Body of pancreas (tissue), 4 donors: ENCODE measurements at regions not wholly inside any gene's neighbourhood (a gene's known extent, or its start where the extent isn't known, plus 50 kb on each side); places are given as distances from the start of the nearest gene placed in this dataset.
"Not testable (repeated sequence)": the region's sequence is repeated elsewhere in the genome, so short reads cannot be mapped to it uniquely, and the experiment has no call there.

Experiments
- ATAC-seq: fragments of 150-250 bp; one replicate; pipeline ENCODE4 v1.9.1; 2016
- DNase-seq, 4 donors: peaks; one replicate each; pipeline ENCODE4 v3.0.0-alpha.2; 2019
- H3K27ac ChIP-seq, 4 donors: fragments of 200-600 bp; sonication (generic); 1 replicate in 3 of 4; 2 replicates in 1 of 4; pipeline versions ENCODE4 v1.5.1 to v1.6.1; 2016 to 2019; ENCODE audit warnings: mild to moderate bottlenecking in 1 of 4, mixed read lengths in 1 of 4, moderate library complexity in 1 of 4
- H3K27me3 ChIP-seq, 2 donors: fragments of 200-600 bp; sonication (generic); one replicate each; pipeline ENCODE4 v1.6.0; 2016; ENCODE audit warnings: mild to moderate bottlenecking in 1 of 2
- H3K36me3 ChIP-seq, 2 donors: fragments of 200-600 bp; sonication (generic); replicated peaks in 1 of 2; 2 replicates each; pipeline ENCODE4 v1.5.1; 2016; ENCODE audit warnings: low read depth in 2 of 2; ENCODE audit not compliant: insufficient read depth in 1 of 2
- H3K4me1 ChIP-seq: fragments of 200-600 bp; sonication (generic); one replicate; pipeline ENCODE4 v1.6.0; 2016
- H3K4me3 ChIP-seq, 2 donors: fragments of 200-600 bp; sonication (generic); 1 replicate in 1 of 2; 2 replicates in 1 of 2; pipeline ENCODE4 v1.5.1; 2016 to 2019
- H3K9me3 ChIP-seq, 3 donors: fragments of 200-600 bp; sonication (generic); 1 replicate in 2 of 3; 2 replicates in 1 of 3; pipeline ENCODE4 v1.5.1; 2016
- POLR2A ChIP-seq, 3 donors: fragments of 450-650 bp; IDR thresholded peaks; one replicate each; pipeline ENCODE4 v1.6.1; 2016; ENCODE audit warnings: antibody characterized with exemption in 3 of 3, mild to moderate bottlenecking in 2 of 3
- WGBS, 2 donors: methylation state at CpG; one replicate each; pipeline ENCODE4 v1.1.5; 2017; 5-methylcytosine and 5-hydroxymethylcytosine counted together
- intact Hi-C: fragments of 100-400 bp; cut with DNase I; formaldehyde crosslinking; loops from one replicate; pipeline ENCODE4 v1.15.1; 2023
- TF ChIP-seq, protein P1 (sequence below), 7 experiments: fragments of 450-650 bp in 4 of 7; fragments of 200-600 bp in 3 of 7; sonication (generic) in 3 of 7; IDR thresholded peaks; one replicate each; pipeline ENCODE4 v1.5.1; 2016 to 2019; ENCODE audit warnings: antibody characterized with exemption in 7 of 7

DNA sequence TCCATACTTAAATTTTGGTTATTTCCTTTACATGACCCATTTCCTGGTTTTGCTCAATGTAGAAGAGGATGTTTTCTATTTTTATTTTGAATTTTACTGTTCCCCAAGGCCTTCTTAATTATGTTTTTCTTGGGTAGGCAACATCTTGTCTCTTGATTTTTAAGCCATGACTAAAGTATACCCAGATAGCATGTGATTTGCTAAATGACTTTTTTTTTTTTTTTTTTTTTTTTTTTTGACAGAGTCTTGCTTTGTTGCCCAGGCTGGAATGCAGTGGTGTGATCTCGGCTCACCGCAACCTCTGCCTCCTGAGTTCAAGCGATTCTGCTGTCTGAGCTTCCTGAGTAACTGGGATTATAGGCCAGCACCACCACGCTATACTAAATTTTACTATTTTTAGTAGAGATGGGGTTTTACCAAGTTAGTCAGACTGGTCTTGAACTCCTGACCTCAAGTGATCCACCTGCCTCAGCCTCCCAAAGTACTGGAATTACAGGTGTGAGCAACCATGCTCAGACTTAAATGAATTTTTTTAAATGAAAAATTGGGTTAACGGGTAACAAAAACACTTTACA lies 198.6 kb upstream of the DAB2 start:
- Histone ChIP-seq H3K27me3 (no peaks in the 10 kb centered on the region), H3K27ac (no peak overlapping the region), H3K9me3 (no peaks in the 10 kb centered on the region), H3K36me3 (no peaks in the 10 kb centered on the region), H3K4me1 (peaks cover 21% of the 10 kb centered on the region), H3K4me3 (no peak overlapping the region)
- 91 to 96% methylated on average over 5 of the region's 5 CpGs for WGBS, 2 donors
- ATAC-seq (no peak), DNase-seq (no peak)
- intact Hi-C loops = no loop called here
- no peak for TF ChIP-seq POLR2A (IDR thresholded peaks at IDR 0.05)
- TF ChIP-seq, protein P1, sequence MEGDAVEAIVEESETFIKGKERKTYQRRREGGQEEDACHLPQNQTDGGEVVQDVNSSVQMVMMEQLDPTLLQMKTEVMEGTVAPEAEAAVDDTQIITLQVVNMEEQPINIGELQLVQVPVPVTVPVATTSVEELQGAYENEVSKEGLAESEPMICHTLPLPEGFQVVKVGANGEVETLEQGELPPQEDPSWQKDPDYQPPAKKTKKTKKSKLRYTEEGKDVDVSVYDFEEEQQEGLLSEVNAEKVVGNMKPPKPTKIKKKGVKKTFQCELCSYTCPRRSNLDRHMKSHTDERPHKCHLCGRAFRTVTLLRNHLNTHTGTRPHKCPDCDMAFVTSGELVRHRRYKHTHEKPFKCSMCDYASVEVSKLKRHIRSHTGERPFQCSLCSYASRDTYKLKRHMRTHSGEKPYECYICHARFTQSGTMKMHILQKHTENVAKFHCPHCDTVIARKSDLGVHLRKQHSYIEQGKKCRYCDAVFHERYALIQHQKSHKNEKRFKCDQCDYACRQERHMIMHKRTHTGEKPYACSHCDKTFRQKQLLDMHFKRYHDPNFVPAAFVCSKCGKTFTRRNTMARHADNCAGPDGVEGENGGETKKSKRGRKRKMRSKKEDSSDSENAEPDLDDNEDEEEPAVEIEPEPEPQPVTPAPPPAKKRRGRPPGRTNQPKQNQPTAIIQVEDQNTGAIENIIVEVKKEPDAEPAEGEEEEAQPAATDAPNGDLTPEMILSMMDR (IDR thresholded peaks at IDR 0.05) = no peak

DNA sequence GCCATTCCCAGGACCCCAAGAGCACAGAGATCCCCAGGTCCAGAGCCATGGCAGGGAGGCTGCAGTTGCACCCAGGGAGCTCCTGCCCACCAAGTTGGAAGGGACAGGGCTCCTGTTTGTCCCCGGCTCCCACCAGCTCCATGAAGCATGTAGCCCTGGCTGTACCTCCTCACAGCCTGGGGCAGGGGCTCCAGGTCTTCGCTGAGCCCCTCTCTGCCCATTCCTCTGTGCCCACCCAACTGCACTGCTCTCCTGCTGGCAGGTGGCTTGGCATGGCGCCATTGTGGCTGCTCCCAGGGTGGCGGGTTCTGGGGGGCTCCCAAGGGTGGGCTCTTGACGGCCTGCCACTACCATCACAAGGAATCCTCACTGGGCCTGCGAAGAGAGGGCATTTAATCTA lies 197.5 kb upstream of the DAB2 start:
- WGBS, 2 donors = 95 to 98% methylated on average over 4 to 6 of the region's 6 CpGs
- intact Hi-C loops = no loop called here

DNA sequence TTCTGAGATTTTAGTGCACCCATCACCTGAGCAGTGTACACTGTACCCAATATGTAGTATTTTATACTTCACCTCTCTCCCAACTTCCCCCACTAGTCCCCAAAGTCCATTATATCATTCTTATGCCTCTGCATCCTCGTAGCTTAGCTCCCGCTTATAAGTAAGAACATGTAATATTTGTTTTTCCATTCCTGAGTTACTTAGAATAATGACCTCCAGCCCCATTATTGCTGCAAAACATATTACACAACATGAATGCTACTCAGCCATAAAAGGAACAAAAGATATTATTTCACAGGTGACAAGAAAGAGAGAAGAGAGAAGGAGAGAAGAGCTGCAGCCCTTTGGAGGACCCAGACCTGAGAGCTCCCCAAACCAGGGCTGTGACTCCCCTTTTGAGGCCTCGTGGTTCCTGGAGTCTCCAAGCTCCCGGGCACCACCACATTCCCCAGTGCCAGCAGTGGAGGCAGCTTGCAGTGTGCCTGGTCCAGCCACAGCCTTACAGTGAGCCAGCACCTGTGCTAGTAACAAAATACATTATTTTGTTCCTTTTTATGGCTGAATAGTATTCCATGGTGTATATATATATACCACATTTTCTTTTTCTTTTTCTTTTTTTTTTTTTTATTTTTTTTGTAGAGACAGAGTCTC lies 194.5 kb upstream of the DAB2 start:
- H3K4me1 ChIP-seq = peaks cover 6% of the 10 kb centered on the region
- no peaks in the 10 kb centered on the region for H3K27me3 ChIP-seq
- no peaks in the 10 kb centered on the region for H3K36me3 ChIP-seq
- no peak overlapping the region for H3K4me3 ChIP-seq
- TF ChIP-seq, protein P1 (IDR thresholded peaks at IDR 0.05) = no peak
- no peak for TF ChIP-seq POLR2A (IDR thresholded peaks at IDR 0.05)
- H3K27ac ChIP-seq = no peak overlapping the region
- DNase-seq = no peak
- no peaks in the 10 kb centered on the region for H3K9me3 ChIP-seq
- intact Hi-C loops = no loop called here
- 69 to 76% methylated on average over 4 of the region's 4 CpGs for WGBS, 2 donors
- ATAC-seq = no peak

More for the DNA sequence above, 197.5 kb upstream of the DAB2 start:
- no peak for ATAC-seq
- no peak for DNase-seq
- TF ChIP-seq POLR2A (IDR thresholded peaks at IDR 0.05) = no peak
- TF ChIP-seq, protein P1 (IDR thresholded peaks at IDR 0.05) = no peak
- Histone ChIP-seq H3K9me3 (no peaks in the 10 kb centered on the region), H3K36me3 (no peaks in the 10 kb centered on the region), H3K27me3 (no peaks in the 10 kb centered on the region), H3K4me3 (no peak overlapping the region), H3K4me1 (peaks cover 21% of the 10 kb centered on the region), H3K27ac (no peak overlapping the region)

DNA sequence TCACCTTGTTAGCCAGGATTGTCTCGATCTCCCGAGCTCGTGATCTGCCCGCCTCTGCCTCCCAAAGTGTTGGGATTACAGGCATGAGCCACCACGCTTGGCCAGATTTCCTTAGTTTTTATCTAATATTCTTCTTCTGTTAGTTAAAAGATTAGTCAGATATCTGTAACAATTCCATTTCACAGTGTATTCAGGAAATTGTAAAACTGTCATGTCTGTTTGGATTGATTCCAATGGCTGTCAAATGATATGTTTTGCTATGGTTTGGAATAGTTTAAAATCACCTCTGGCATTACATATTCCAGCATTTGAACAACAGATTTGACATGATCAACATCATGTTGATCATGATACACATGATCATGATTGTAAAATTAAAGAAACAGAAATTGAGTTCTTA lies 193.6 kb upstream of the DAB2 start:
- Histone ChIP-seq H3K4me3 (no peak overlapping the region), H3K27me3 (no peaks in the 10 kb centered on the region), H3K4me1 (no peaks in the 10 kb centered on the region), H3K36me3 (no peaks in the 10 kb centered on the region), H3K27ac (no peak overlapping the region), H3K9me3 (no peaks in the 10 kb centered on the region)
- intact Hi-C loops = no loop called here
- DNase-seq = no peak
- no peak for TF ChIP-seq POLR2A (IDR thresholded peaks at IDR 0.05)
- TF ChIP-seq, protein P1 (IDR thresholded peaks at IDR 0.05) = no peak
- ATAC-seq = no peak
- 91% methylated on average over 5 of the region's 5 CpGs for WGBS, 2 donors

DNA sequence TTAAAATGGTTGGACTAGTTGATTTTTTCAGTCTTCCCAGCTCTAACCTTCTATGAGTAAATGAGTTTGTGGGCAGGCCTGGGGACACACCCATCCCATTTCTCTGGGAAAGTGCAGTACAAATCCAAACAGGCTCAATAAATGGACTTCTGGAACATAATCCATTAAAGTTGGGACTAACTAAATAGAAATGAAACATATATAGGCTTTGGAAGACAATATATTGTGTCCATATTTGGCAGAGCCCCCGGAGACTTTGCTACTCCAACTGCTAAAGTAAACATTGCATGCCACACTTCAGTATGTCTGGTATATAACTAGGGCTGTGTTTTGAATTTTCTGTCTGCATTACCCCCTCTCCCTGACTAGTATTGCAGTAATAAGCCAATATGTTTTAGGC lies 191.4 kb upstream of the DAB2 start:
- no peak overlapping the region for H3K27ac ChIP-seq
- ATAC-seq (no peak), DNase-seq (no peak)
- H3K36me3 ChIP-seq = no peaks in the 10 kb centered on the region
- intact Hi-C loops = no loop called here
- no peaks in the 10 kb centered on the region for H3K9me3 ChIP-seq
- WGBS, 2 donors = 28 to 71% methylated on average over 1 of the region's 1 CpG
- H3K4me1 ChIP-seq = no peaks in the 10 kb centered on the region
- H3K4me3 ChIP-seq = no peak overlapping the region
- TF ChIP-seq POLR2A (IDR thresholded peaks at IDR 0.05) = no peak
- TF ChIP-seq, protein P1 (IDR thresholded peaks at IDR 0.05) = no peak
- no peaks in the 10 kb centered on the region for H3K27me3 ChIP-seq

DNA sequence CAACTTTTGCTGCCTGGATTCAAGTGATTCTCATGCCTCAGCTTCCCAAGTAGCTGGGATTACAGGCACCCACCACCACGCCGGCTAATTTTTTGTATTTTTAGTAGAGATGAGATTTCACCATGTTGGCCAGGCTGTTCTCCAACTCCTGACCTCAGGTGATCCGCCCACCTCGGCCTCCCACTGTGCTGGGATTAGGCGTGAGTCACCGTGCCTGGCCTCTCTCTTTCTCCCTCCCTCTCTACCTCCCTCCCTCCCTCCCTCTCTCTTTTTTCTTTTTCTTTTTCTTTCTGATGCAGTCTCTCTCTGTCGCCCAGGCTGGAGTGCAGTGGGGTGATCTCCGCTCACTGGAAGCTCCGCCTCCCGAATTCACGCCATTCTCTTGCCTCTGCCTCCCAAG lies 186.3 kb upstream of the DAB2 start:
- H3K27me3 ChIP-seq, intact Hi-C loops, ATAC-seq, H3K36me3 ChIP-seq, H3K27ac ChIP-seq, H3K4me3 ChIP-seq, H3K9me3 ChIP-seq, H3K4me1 ChIP-seq, DNase-seq: not testable (repeated sequence)
- 90 to 91% methylated on average over 11 of the region's 11 CpGs for WGBS, 2 donors
